Activated CD8-positive, alpha-beta memory T cell treated with anti-CD3 and anti-CD28 coated beads, Interleukin-2, amount 10 ng/mL, durations not matched to agents 7 days and 5 days (primary cell): ENCODE measurements at regions not wholly inside any gene's neighbourhood (a gene's known extent, or its start where the extent isn't known, plus 50 kb on each side); places are given as distances from the start of the nearest gene placed in this dataset.
"Not testable (repeated sequence)": the region's sequence is repeated elsewhere in the genome, so short reads cannot be mapped to it uniquely, and the experiment has no call there.

Experiments used
- ATAC-seq: fragments of 150-1000 bp; cut with Tn5 transposase; one replicate; pipeline ENCODE4 v1.10.0; 2021; ENCODE audit warnings: moderate library complexity
- CTCF ChIA-PET: fragments of 350-600 bp; sonication (Branson Sonifier 250); formaldehyde crosslinking; loops from one replicate; lab custom pipeline; 2021; ENCODE audit warnings: antibody characterized with exemption; lab: Charles Lee
- DNase-seq: peaks from one replicate; pipeline ENCODE4 v3.0.0-alpha.2; 2020
- H3K27ac Mint-ChIP-seq: one replicate; pipeline ENCODE4 v1.8.0; 2021; ENCODE audit warnings: mild to moderate bottlenecking, mixed read lengths
- H3K27me3 Mint-ChIP-seq: one replicate; pipeline ENCODE4 v1.8.0; 2021; ENCODE audit warnings: mixed read lengths
- H3K36me3 Mint-ChIP-seq: one replicate; pipeline ENCODE4 v1.8.0; 2021; ENCODE audit warnings: mild to moderate bottlenecking, mixed read lengths
- H3K4me1 Mint-ChIP-seq: one replicate; pipeline ENCODE4 v1.8.0; 2021; ENCODE audit warnings: mixed read lengths
- H3K4me3 Mint-ChIP-seq: one replicate; pipeline ENCODE4 v1.8.0; 2021; ENCODE audit warnings: mild to moderate bottlenecking, moderate library complexity, mixed read lengths
- H3K9me3 Mint-ChIP-seq: one replicate; pipeline ENCODE4 v1.8.0; 2022; ENCODE audit warnings: low read depth, mixed read lengths

DNA sequence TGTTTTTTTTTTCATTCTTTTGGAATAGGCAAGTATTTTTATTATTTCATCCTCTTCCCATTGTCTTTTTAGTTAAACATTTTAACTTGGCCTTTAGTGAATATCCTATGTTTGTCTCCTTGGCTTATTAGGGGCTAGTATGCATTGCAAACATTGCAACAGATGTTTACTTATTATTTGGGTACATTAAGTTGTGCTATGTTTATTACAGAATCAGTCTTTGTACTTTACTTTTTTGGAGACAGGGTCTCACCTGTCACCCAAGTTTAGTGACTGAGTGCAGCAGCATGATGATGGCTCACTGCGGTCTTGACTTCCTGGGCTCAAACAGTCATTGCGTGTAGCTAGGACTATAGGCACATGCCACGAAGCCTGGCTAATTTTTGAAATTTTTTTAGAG lies 51.1 kb upstream of the NUDT6 start:
- H3K36me3 Mint-ChIP-seq = peaks cover 45% of the 10 kb centered on the region
- CTCF ChIA-PET = no interaction called here

DNA sequence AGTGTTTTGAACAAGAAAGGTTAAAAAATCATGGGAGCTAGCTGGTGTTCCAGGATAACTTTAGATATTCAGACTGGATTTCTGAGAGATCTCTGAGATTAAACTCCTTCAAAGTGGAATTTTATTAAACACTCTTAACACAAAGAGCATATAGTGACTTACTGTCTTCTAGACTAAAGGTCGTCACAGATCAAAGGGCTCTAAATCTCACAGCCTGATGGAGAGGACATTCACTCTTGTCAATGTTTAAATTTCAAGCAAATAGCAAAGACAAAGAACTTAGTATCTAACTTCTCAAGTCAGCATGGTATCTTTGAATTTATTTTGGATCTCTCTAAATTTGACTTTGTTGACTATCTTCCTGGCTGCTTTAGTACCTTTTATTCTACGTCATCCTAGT lies 53.7 kb upstream of the NUDT6 start:
- CTCF ChIA-PET = no interaction called here
- H3K27ac Mint-ChIP-seq = no peak overlapping the region
- H3K9me3 Mint-ChIP-seq = no peaks in the 10 kb centered on the region
- H3K4me3 Mint-ChIP-seq = no peak overlapping the region
- ATAC-seq (no peak), DNase-seq (no peak)
- peaks cover 70% of the 10 kb centered on the region for H3K36me3 Mint-ChIP-seq
- no peaks in the 10 kb centered on the region for H3K27me3 Mint-ChIP-seq
- no peaks in the 10 kb centered on the region for H3K4me1 Mint-ChIP-seq

More for the DNA sequence above, 51.1 kb upstream of the NUDT6 start:
- Mint-ChIP-seq H3K4me3 (no peak overlapping the region), H3K27me3 (no peaks in the 10 kb centered on the region), H3K4me1 (no peaks in the 10 kb centered on the region), H3K27ac (no peak overlapping the region), H3K9me3 (no peaks in the 10 kb centered on the region)
- DNase-seq (no peak), ATAC-seq (no peak)

DNA sequence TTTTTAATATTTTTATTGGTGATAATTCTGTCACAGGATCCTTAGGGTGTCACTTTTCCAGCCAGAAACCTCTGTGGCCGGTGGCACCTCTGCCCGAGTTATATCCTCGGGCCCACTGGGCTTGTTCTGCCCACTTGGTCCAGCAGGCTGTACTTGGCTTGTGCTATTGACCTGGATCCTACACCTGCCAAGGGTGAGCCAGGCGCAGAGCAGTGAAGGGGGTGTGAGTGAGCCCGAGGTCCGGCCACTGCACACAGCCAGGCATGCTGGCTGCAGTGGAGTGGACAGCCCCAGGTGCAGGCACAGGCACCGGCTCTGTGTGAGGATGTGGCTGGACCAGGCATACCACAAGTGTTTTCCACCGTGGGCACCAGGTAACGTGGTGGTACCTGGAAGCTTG lies 54.7 kb upstream of the NUDT6 start:
- CTCF ChIA-PET = no interaction called here
- no peak for ATAC-seq
- Mint-ChIP-seq H3K27ac (no peak overlapping the region), H3K36me3 (peaks cover 75% of the 10 kb centered on the region), H3K4me3 (no peak overlapping the region), H3K9me3 (no peaks in the 10 kb centered on the region), H3K27me3 (no peaks in the 10 kb centered on the region), H3K4me1 (no peaks in the 10 kb centered on the region)
- no peak for DNase-seq

DNA sequence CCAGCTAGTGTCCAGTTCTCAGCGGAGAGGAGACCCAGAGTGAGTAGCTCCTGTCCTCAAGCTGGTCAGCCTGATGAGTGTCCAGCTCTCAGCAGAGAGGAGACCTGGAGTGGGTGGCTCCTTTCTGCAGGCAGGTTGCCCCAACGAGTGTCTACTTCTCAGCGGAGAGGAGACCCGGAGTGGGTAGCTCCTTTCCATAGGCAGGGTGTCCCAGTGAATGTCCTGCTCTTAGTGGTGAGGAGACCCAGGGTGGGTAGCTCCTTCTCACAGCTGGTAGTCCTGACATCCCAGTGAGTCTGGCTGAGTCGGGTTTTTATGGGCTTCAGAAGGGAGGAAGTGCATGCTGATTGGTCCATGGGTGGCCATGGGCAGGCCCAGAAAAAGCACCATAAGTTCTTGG lies 55.7 kb upstream of the NUDT6 start:
- Mint-ChIP-seq H3K36me3 (peaks cover 82% of the 10 kb centered on the region), H3K27ac (no peak overlapping the region), H3K27me3 (no peaks in the 10 kb centered on the region), H3K4me1 (no peaks in the 10 kb centered on the region), H3K4me3 (no peak overlapping the region), H3K9me3 (no peaks in the 10 kb centered on the region)
- DNase-seq = no peak
- CTCF ChIA-PET = no interaction called here
- ATAC-seq = no peak

DNA sequence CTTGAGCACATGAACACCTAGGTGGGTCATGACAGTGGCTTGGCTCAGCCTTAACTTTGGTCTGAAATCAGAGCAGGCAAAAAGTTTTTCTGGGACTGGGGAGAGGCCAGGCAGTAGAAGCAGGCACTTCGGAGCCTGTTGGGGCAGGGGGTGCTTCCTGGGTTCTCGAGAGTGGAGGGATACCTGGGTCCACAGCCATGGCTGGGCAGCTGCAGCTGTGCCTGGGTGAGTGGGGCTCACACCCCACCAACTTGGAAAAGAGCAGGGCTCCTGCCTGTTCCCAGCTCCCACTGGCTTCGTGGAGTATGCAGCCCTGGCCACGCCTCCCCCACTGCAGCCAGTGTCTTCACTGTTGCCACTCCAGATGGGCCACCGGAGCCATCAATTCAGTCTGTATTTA lies 56.4 kb upstream of the NUDT6 start:
- H3K4me3 Mint-ChIP-seq = no peak overlapping the region
- H3K36me3 Mint-ChIP-seq = peaks cover 84% of the 10 kb centered on the region
- H3K27ac Mint-ChIP-seq = no peak overlapping the region
- DNase-seq (no peak), ATAC-seq (no peak)
- CTCF ChIA-PET = no interaction called here
- peaks cover 2% of the 10 kb centered on the region for H3K9me3 Mint-ChIP-seq
- no peaks in the 10 kb centered on the region for H3K4me1 Mint-ChIP-seq
- H3K27me3 Mint-ChIP-seq = no peaks in the 10 kb centered on the region

DNA sequence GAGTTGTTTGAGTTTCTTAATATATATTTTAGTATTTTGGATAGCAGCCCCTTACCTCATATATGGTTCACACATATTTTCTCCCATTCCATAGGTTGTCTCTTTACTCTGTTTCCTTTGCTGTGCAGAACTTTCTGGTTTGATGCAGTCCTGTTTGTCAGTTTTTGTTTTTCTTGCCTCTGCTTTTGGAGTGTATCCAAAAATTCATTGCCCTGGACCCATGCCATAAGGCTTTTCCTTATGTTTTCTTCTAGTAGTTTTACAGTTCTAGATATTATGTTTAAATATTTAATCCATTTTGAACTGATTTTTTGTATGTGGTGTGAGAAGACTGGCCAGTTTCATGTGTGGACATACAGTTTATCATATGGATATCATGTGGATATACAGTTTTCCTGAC lies 58.5 kb upstream of the NUDT6 start:
- H3K27me3 Mint-ChIP-seq = no peaks in the 10 kb centered on the region
- H3K36me3 Mint-ChIP-seq = peaks cover 86% of the 10 kb centered on the region
- CTCF ChIA-PET = no interaction called here
- ATAC-seq = no peak
- no peaks in the 10 kb centered on the region for H3K4me1 Mint-ChIP-seq
- no peak overlapping the region for H3K4me3 Mint-ChIP-seq
- DNase-seq = no peak
- peaks cover 8% of the 10 kb centered on the region for H3K9me3 Mint-ChIP-seq
- H3K27ac Mint-ChIP-seq = no peak overlapping the region

DNA sequence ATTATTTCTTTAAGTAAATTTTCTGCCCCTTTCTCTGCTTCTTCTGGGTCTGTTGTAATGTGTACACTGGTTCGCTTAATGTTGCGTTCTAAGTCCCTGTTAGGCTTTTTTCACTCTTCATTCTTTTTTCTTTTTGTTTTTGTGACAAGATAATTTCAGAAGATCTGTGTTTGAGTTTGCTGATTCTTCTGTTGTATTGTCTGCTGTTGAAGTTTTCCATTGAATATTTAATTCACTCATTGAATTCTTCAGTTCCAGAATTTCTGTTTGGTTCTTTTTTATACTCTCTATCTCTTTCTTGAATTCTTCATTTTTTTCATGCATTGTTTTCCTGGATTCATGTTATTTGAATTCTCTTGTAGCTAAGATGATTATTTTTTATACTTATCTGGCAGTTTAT lies 66.3 kb upstream of the NUDT6 start:
- no peak for ATAC-seq
- H3K27me3 Mint-ChIP-seq = no peaks in the 10 kb centered on the region
- peaks cover 29% of the 10 kb centered on the region for H3K9me3 Mint-ChIP-seq
- DNase-seq = no peak
- H3K4me1 Mint-ChIP-seq = no peaks in the 10 kb centered on the region
- H3K4me3 Mint-ChIP-seq = no peak overlapping the region
- CTCF ChIA-PET = no interaction called here
- H3K27ac Mint-ChIP-seq = no peak overlapping the region
- H3K36me3 Mint-ChIP-seq = peaks cover 67% of the 10 kb centered on the region

DNA sequence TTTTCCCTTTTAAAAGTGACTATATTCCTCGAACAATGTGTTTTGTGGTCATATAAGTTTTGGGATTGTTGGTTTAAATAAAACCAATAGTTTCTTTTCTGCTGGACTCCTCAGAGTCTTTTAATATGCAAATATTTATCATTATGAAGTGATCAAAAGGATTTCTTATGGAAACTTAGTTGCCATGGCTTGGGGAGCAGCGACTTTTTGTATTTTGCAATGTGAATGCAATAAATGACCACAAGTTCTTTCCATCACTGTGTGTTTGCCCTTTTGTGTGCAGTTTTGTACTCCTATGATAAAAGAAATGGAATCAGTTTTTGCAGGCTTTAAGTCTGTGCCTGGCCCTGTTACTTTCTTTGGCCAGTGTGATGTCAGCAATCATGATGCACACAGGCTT lies 68.5 kb upstream of the NUDT6 start:
- Mint-ChIP-seq H3K9me3 (peaks cover 23% of the 10 kb centered on the region), H3K27me3 (no peaks in the 10 kb centered on the region), H3K27ac (no peak overlapping the region), H3K36me3 (peaks cover 47% of the 10 kb centered on the region), H3K4me1 (no peaks in the 10 kb centered on the region), H3K4me3 (no peak overlapping the region)
- ATAC-seq (no peak), DNase-seq (no peak)
- CTCF ChIA-PET = no interaction called here

DNA sequence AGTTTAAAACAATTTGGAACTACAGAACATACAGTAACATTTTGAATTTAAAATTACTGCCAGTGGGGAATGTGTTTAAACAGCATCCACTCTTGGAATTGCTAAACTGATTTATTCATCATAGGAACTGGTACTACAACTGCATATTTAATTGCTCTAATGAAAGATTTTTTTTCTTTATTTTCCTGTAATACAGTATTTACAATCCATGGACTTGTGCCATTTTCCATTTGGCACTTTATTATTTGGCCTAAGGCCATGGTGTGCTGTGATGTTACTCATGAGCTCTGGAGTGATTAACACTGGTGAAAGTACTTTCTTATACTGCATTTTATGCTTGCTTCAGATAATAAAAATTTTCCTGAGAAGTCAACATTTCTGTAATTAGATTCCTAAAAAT lies 69.7 kb upstream of the NUDT6 start:
- Mint-ChIP-seq H3K4me3 (no peak overlapping the region), H3K27me3 (no peaks in the 10 kb centered on the region), H3K9me3 (peaks cover 13% of the 10 kb centered on the region), H3K4me1 (no peaks in the 10 kb centered on the region), H3K36me3 (peaks cover 45% of the 10 kb centered on the region), H3K27ac (no peak overlapping the region)
- ATAC-seq = no peak
- no peak for DNase-seq
- CTCF ChIA-PET = no interaction called here

DNA sequence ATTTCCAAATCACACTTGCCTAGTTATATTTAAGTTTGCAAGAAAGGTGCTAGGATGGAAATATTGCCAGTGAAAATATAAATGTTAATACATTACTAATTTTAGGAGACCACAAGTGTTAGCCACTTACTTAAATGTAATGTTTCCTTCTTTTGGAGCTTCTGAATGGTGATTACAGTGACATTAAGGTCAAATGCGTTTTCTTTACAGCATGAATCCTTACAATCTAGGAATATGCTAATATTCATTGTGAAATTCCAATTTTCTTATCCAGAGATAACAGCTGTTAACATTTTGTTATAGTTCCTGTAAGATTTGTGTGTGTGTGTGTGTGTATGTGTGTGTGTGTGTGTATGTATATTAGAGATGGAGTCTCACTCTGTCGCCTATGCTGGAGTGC lies 70.2 kb upstream of the NUDT6 start:
- ATAC-seq (no peak), DNase-seq (no peak)
- peaks cover 13% of the 10 kb centered on the region for H3K9me3 Mint-ChIP-seq
- no peaks in the 10 kb centered on the region for H3K27me3 Mint-ChIP-seq
- peaks cover 44% of the 10 kb centered on the region for H3K36me3 Mint-ChIP-seq
- CTCF ChIA-PET = no interaction called here
- H3K27ac Mint-ChIP-seq = no peak overlapping the region
- peaks cover 5% of the 10 kb centered on the region for H3K4me1 Mint-ChIP-seq
- no peak overlapping the region for H3K4me3 Mint-ChIP-seq

DNA sequence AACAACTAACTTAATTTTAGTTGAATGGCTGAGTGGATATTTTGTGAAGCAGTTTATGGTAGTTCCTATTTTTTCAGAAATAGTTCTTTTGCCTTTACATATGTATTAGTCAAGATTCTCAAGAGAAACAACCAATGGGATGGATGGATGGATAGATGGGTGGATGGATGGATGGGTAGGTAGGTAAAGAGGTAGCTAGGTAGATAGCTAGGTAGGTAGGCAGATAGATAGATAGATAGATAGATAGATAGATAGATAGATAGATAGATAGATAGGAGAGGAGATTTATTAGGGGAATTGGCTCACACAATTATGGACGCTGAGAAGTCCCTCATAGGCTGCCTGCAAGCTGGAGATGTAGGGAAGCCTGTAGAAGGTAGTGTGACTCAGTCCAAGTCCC lies 74.0 kb upstream of the NUDT6 start:
- H3K4me3 Mint-ChIP-seq = no peak overlapping the region
- CTCF ChIA-PET = no interaction called here
- H3K9me3 Mint-ChIP-seq = no peaks in the 10 kb centered on the region
- H3K36me3 Mint-ChIP-seq = peaks cover 22% of the 10 kb centered on the region
- ATAC-seq = no peak
- no peak overlapping the region for H3K27ac Mint-ChIP-seq
- no peaks in the 10 kb centered on the region for H3K27me3 Mint-ChIP-seq
- no peak for DNase-seq
- H3K4me1 Mint-ChIP-seq = peaks cover 12% of the 10 kb centered on the region

DNA sequence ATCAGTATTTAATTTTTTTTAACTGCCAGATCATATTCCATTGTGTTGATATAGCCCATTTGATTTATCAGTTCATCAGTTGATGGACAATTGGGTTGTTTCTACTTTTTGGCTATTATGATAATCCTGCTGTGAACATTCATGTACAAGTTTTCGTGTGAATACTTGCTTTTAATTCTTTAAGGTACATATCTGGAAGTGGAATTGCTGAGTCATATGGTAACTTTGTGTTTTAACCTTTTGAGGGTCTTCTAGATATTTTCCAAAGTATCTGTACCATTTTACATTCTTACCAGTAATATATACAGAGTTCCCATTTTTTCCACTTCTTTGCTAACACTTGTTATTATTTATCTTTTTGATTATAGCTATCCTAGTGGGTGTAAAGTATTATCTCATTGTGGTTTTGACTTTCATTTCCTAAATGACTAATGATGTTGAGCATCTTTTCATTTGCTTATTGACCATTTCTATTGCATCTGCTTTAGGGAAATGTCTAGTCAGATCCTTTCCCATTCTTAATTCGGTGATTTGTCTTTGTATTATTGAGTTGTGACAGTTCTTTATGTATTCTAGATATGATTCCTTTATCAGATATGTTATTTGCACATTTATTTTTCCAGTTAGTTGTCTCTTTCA lies 75.2 kb upstream of the NUDT6 start:
- peaks cover 12% of the 10 kb centered on the region for H3K4me1 Mint-ChIP-seq
- CTCF ChIA-PET = no interaction called here
- H3K9me3 Mint-ChIP-seq = no peaks in the 10 kb centered on the region
- no peak for DNase-seq
- H3K36me3 Mint-ChIP-seq = peaks cover 22% of the 10 kb centered on the region
- ATAC-seq = peak; percentile 82
- H3K27me3 Mint-ChIP-seq = no peaks in the 10 kb centered on the region
- H3K27ac Mint-ChIP-seq = no peak overlapping the region
- no peak overlapping the region for H3K4me3 Mint-ChIP-seq

DNA sequence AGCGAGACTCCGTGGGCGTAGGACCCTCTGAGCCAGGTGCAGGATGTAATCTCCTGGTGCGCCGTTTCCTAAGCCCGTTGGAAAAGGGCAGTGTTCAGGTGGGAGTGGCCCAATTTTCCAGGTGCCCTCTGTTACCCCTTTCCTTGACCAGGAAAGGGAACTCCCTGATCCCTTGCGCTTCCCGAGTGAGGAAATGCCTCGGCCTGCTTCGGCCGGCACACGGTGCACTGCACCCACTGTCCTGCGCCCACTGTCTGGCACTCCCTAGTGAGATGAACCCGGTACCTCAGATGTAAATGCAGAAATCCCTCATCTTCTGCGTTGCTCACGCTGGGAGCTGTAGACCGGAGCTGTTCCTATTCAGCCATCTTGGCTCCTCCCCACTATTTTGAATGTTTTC lies 81.7 kb upstream of the NUDT6 start:
- H3K36me3 Mint-ChIP-seq = peaks cover 40% of the 10 kb centered on the region
- H3K27me3 Mint-ChIP-seq, ATAC-seq, H3K9me3 Mint-ChIP-seq, CTCF ChIA-PET, DNase-seq, H3K4me1 Mint-ChIP-seq, H3K27ac Mint-ChIP-seq, H3K4me3 Mint-ChIP-seq: not testable (repeated sequence)

DNA sequence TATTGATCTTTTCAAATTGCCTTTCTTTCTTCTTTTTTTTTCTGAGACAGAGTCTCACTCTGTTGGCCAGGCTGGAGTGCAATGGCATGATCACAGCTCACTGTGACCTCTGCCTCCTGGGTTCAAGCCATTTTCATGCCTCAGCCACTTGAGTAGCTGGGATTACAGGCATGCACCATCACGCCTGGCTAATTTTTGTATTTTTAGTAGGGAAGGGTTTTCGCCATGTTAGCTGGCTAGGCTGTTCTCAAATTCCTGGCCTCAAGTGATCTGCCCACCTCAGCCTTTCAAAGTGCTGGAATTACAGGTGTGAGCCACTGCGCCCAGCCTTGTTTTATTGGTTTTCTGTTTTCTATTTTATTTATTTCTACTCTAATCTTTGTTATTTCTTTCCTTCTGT lies 82.7 kb upstream of the NUDT6 start:
- H3K27ac Mint-ChIP-seq, H3K27me3 Mint-ChIP-seq, ATAC-seq, H3K4me3 Mint-ChIP-seq, CTCF ChIA-PET, H3K4me1 Mint-ChIP-seq, DNase-seq, H3K9me3 Mint-ChIP-seq: not testable (repeated sequence)
- H3K36me3 Mint-ChIP-seq = peaks cover 43% of the 10 kb centered on the region

DNA sequence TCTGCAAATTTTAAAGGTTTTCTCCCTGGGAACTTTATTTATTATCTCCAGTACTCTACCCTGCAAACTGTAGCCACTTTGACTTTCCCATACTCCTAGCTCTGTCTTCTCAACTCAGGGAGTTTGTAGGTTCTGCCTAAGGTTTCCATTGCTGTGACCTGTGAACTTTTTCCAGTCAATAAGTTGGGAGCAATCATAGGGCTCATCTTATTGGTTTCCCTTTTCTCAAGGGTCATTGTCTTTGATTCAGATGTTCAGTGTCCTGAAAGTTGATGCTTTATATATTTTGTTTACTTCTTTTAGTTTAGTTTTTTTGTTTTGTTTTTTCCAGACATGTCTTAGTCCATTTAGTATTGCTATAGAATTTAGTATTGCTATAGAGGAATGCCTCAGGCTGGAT lies 85.3 kb upstream of the NUDT6 start:
- Mint-ChIP-seq H3K9me3 (no peaks in the 10 kb centered on the region), H3K4me1 (peaks cover 2% of the 10 kb centered on the region), H3K36me3 (peaks cover 46% of the 10 kb centered on the region), H3K27ac (no peak overlapping the region), H3K27me3 (no peaks in the 10 kb centered on the region), H3K4me3 (no peak overlapping the region)
- CTCF ChIA-PET = no interaction called here
- no peak for DNase-seq
- no peak for ATAC-seq
